ENCODE measurements at regions not wholly inside any gene's neighbourhood (a gene's known extent, or its start where the extent isn't known, plus 50 kb on each side); places are given as distances from the start of the nearest gene placed in this dataset.

- no peak overlapping the region for H2AFZ ChIP-seq
- H3K79me2 ChIP-seq (ENCODE audit: low read depth) = no peaks in the 10 kb centered on the region
- intact Hi-C loops (cut with micrococcal nuclease; ENCODE audit: unreplicated experiment) = no loop called here
- no peak overlapping the region for H3K4me3 ChIP-seq
- DNase-seq = no peak
- H3K4me2 ChIP-seq = no peak overlapping the region
- H3K36me3 ChIP-seq (ENCODE audit: low read depth) = no peaks in the 10 kb centered on the region
- H3F3A ChIP-seq (ENCODE audit: insufficient read depth, low read depth) = no peaks in the 10 kb centered on the region
- no peaks in the 10 kb centered on the region for H4K20me1 ChIP-seq (ENCODE audit: insufficient read depth)
- ChIA-PET POLR2A (ENCODE audit: unreplicated experiment) (no interaction called here), CTCF (no interaction called here)
- H3K9me3 ChIP-seq (ENCODE audit: insufficient read depth, low read depth) = no peaks in the 10 kb centered on the region
- TF ChIP-seq EZH2 (IDR thresholded peaks at IDR 0.05; ENCODE audit: low read depth) (no peak), CTCF (conservative IDR thresholded peaks at IDR 0.05) (no peak)
- H3K27ac ChIP-seq = no peak overlapping the region
- H3K27me3 ChIP-seq (ENCODE audit: insufficient read depth, low read depth) = no peaks in the 10 kb centered on the region
- H3K9me2 ChIP-seq (ENCODE audit: insufficient read depth) = no peaks in the 10 kb centered on the region
- no peaks in the 10 kb centered on the region for H3K4me1 ChIP-seq (replicated peaks; ENCODE audit: insufficient read depth)
- BruUV-seq (replicated peaks) = no TSS peak
These were observed 324.0 kb downstream of the TDRD3 start for GRCh38 chr13:60721063-60721462.

- Histone ChIP-seq H3F3A (ENCODE audit: insufficient read depth, low read depth) (no peaks in the 10 kb centered on the region), H3K4me3 (no peak overlapping the region), H3K4me2 (no peak overlapping the region), H3K79me2 (ENCODE audit: low read depth) (no peaks in the 10 kb centered on the region), H3K9me2 (ENCODE audit: insufficient read depth) (no peaks in the 10 kb centered on the region), H3K4me1 (replicated peaks; ENCODE audit: insufficient read depth) (no peaks in the 10 kb centered on the region), H3K27me3 (ENCODE audit: insufficient read depth, low read depth) (no peaks in the 10 kb centered on the region), H3K36me3 (ENCODE audit: low read depth) (no peaks in the 10 kb centered on the region), H3K27ac (no peak overlapping the region), H2AFZ (no peak overlapping the region), H4K20me1 (ENCODE audit: insufficient read depth) (no peaks in the 10 kb centered on the region), H3K9me3 (ENCODE audit: insufficient read depth, low read depth) (no peaks in the 10 kb centered on the region)
- no TSS peak for BruUV-seq (replicated peaks)
- TF ChIP-seq EZH2 (IDR thresholded peaks at IDR 0.05; ENCODE audit: low read depth) = no peak
- TF ChIP-seq CTCF (conservative IDR thresholded peaks at IDR 0.05) = no peak
- POLR2A ChIA-PET (ENCODE audit: unreplicated experiment) = no interaction called here
- CTCF ChIA-PET = no interaction called here
- intact Hi-C loops (cut with micrococcal nuclease; ENCODE audit: unreplicated experiment) = no loop called here
- DNase-seq = no peak
These were observed 323.6 kb downstream of the TDRD3 start for GRCh38 chr13:60720590-60720989.

- no peaks in the 10 kb centered on the region for H3K9me2 ChIP-seq (ENCODE audit: insufficient read depth)
- no peaks in the 10 kb centered on the region for H3K9me3 ChIP-seq (ENCODE audit: insufficient read depth, low read depth)
- H3F3A ChIP-seq (ENCODE audit: insufficient read depth, low read depth) = no peaks in the 10 kb centered on the region
- no peak overlapping the region for H3K27ac ChIP-seq
- no peak overlapping the region for H3K4me3 ChIP-seq
- H4K20me1 ChIP-seq (ENCODE audit: insufficient read depth) = no peaks in the 10 kb centered on the region
- no peak overlapping the region for H2AFZ ChIP-seq
- intact Hi-C loops (cut with micrococcal nuclease; ENCODE audit: unreplicated experiment) = no loop called here
- H3K4me2 ChIP-seq = no peak overlapping the region
- DNase-seq = no peak
- H3K79me2 ChIP-seq (ENCODE audit: low read depth) = no peaks in the 10 kb centered on the region
- CTCF ChIA-PET = no interaction called here
- no peaks in the 10 kb centered on the region for H3K4me1 ChIP-seq (replicated peaks; ENCODE audit: insufficient read depth)
- POLR2A ChIA-PET (ENCODE audit: unreplicated experiment) = no interaction called here
- BruUV-seq (replicated peaks) = no TSS peak
- no peaks in the 10 kb centered on the region for H3K27me3 ChIP-seq (ENCODE audit: insufficient read depth, low read depth)
- H3K36me3 ChIP-seq (ENCODE audit: low read depth) = no peaks in the 10 kb centered on the region
- TF ChIP-seq EZH2 (IDR thresholded peaks at IDR 0.05; ENCODE audit: low read depth) = no peak
- no peak for TF ChIP-seq CTCF (conservative IDR thresholded peaks at IDR 0.05)
These were observed 319.3 kb downstream of the TDRD3 start for GRCh38 chr13:60716313-60716712.
